CD14-positive monocyte (primary cell): ENCODE measurements at regions not wholly inside any gene's neighbourhood (a gene's known extent, or its start where the extent isn't known, plus 50 kb on each side); places are given as distances from the start of the nearest gene placed in this dataset.

Source experiments
- DNase-seq, 3 donors: peaks; one replicate each; pipeline ENCODE4 v3.0.0-alpha.2; 2011 to 2022
- H2AFZ ChIP-seq: 2 replicates; pipeline ENCODE4 v1.6.0; 2012; ENCODE audit warnings: mild to moderate bottlenecking, low read depth, low read length, inconsistent platforms; ENCODE audit not compliant: insufficient read depth, poor library complexity, severe bottlenecking
- H3K27ac ChIP-seq, 2 donors: 1 replicate in 1 of 2; 2 replicates in 1 of 2; pipeline ENCODE4 v1.5.1; 2012 to 2013; ENCODE audit warnings: low read length in 2 of 2, control low read depth in 1 of 2, inconsistent platforms in 1 of 2, low read depth in 1 of 2, mild to moderate bottlenecking in 1 of 2
- H3K27me3 ChIP-seq, 2 donors: one replicate each; pipeline versions ENCODE4 v1.6.0 to v1.6.1; 2011 to 2013; ENCODE audit warnings: low read length in 2 of 2; ENCODE audit not compliant: control insufficient read depth in 2 of 2, insufficient read depth in 2 of 2
- H3K36me3 ChIP-seq, 2 donors: replicated peaks in 1 of 2; 1 replicate in 1 of 2; 2 replicates in 1 of 2; pipeline versions ENCODE4 v1.5.1 to v1.6.1; 2012 to 2013; ENCODE audit warnings: low read length in 2 of 2, control low read depth in 1 of 2, inconsistent platforms in 1 of 2, mild to moderate bottlenecking in 1 of 2; ENCODE audit not compliant: insufficient read depth in 2 of 2, control insufficient read depth in 1 of 2
- H3K4me1 ChIP-seq, 2 donors: 1 replicate in 1 of 2; 2 replicates in 1 of 2; pipeline versions ENCODE4 v1.5.1 to v1.6.1; 2012 to 2013; ENCODE audit warnings: low read length in 2 of 2, control low read depth in 1 of 2, inconsistent platforms in 1 of 2, mild to moderate bottlenecking in 1 of 2, moderate library complexity in 1 of 2; ENCODE audit not compliant: insufficient read depth in 2 of 2, control insufficient read depth in 1 of 2
- H3K4me2 ChIP-seq: replicated peaks from 2 replicates; pipeline ENCODE3; 2012; ENCODE audit warnings: low read length, moderate library complexity, mild to moderate bottlenecking; ENCODE audit not compliant: poor library complexity, severe bottlenecking; ENCODE audit errors: extremely low read depth
- H3K4me3 ChIP-seq, 3 experiments: fragments of 200-600 bp in 1 of 3; sonication (generic) in 1 of 3; replicated peaks in 1 of 3; 1 replicate in 2 of 3; 2 replicates in 1 of 3; pipeline ENCODE4 v1.5.1; 2011 to 2013; ENCODE audit warnings: low read length in 3 of 3, mild to moderate bottlenecking in 3 of 3, control low read depth in 2 of 3, low read depth in 2 of 3, inconsistent platforms in 1 of 3, moderate library complexity in 1 of 3
- H3K79me2 ChIP-seq: 2 replicates; pipeline ENCODE4 v1.6.0; 2012; ENCODE audit warnings: mild to moderate bottlenecking, control low read depth, inconsistent platforms, low read length, moderate library complexity; ENCODE audit not compliant: insufficient read depth
- H3K9ac ChIP-seq: 2 replicates; pipeline ENCODE4 v1.6.0; 2017; ENCODE audit warnings: low read length, mild to moderate bottlenecking; ENCODE audit not compliant: insufficient read depth, poor library complexity, severe bottlenecking
- H3K9me3 ChIP-seq, 2 donors: replicated peaks in 1 of 2; 1 replicate in 1 of 2; 2 replicates in 1 of 2; pipeline versions ENCODE4 v1.5.1 to v1.6.1; 2012 to 2013; ENCODE audit warnings: low read length in 2 of 2, control low read depth in 1 of 2; ENCODE audit not compliant: control insufficient read depth in 1 of 2, insufficient read depth in 1 of 2
- H4K20me1 ChIP-seq: 2 replicates; pipeline ENCODE4 v1.6.0; 2012; ENCODE audit warnings: mild to moderate bottlenecking, low read length, control low read depth, moderate library complexity; ENCODE audit not compliant: insufficient read depth
- H3K27ac Mint-ChIP-seq, 7 donors: one replicate each; pipeline ENCODE4 v1.8.0; 2020; ENCODE audit warnings: mild to moderate bottlenecking in 7 of 7, mixed read lengths in 7 of 7, moderate library complexity in 6 of 7, inconsistent platforms in 2 of 7
- H3K27me3 Mint-ChIP-seq, 3 donors: one replicate each; pipeline ENCODE4 v1.8.0; 2021 to 2022; ENCODE audit warnings: low read depth in 3 of 3, mild to moderate bottlenecking in 3 of 3, mixed read lengths in 3 of 3, moderate library complexity in 3 of 3, inconsistent platforms in 1 of 3
- H3K36me3 Mint-ChIP-seq, 2 donors: one replicate each; pipeline ENCODE4 v1.8.0; 2020; ENCODE audit warnings: mixed read lengths in 2 of 2, inconsistent platforms in 1 of 2, mild to moderate bottlenecking in 1 of 2
- H3K4me1 Mint-ChIP-seq: one replicate; pipeline ENCODE4 v1.8.0; 2020; ENCODE audit warnings: mild to moderate bottlenecking, mixed read lengths
- H3K4me3 Mint-ChIP-seq, 2 donors: one replicate each; pipeline ENCODE4 v1.8.0; 2020; ENCODE audit warnings: mild to moderate bottlenecking in 2 of 2, mixed read lengths in 2 of 2, moderate library complexity in 1 of 2
- H3K9me3 Mint-ChIP-seq, 7 donors: one replicate each; pipeline ENCODE4 v1.8.0; 2020 to 2022; ENCODE audit warnings: mixed read lengths in 7 of 7, mild to moderate bottlenecking in 6 of 7, moderate library complexity in 6 of 7, inconsistent platforms in 2 of 7
- WGBS: methylation state at CpG from one replicate; pipeline ENCODE4 v1.1.5; 2013; ENCODE audit warnings: missing lambda C conversion rate; ENCODE audit not compliant: insufficient coverage; 5-methylcytosine and 5-hydroxymethylcytosine counted together
- intact Hi-C, 2 donors: fragments of 100-400 bp; cut with micrococcal nuclease; formaldehyde crosslinking; loops; one replicate each; pipeline versions ENCODE4 v1.15.0 to v1.15.1; 2023
- TF ChIP-seq, protein P1 (sequence below): fragments of 200-600 bp; IDR thresholded peaks from one replicate; pipeline ENCODE4 v1.8.0; 2022; ENCODE audit warnings: antibody characterized with exemption, mild to moderate bottlenecking

DNA sequence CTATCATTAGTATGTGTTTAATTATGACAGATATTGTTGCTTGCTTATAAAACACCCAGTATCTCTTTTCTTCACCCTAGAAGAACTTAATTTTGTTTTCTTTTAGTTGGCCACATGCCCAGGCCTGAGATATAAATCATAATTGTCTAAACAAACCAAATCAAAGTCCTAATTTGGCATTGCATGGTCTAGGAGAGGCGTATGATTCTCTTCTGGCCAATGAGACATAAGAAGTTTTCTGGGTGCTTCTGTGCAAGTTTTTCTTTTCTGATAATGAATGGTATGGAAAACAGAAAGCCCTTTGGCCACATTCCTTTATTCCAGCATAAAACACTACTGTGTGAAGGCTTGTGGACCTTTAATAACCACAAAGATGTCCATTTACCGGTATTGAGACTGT lies 192.9 kb upstream of the CTSO start:
- H3K36me3 Mint-ChIP-seq: no peaks in the 10 kb centered on the region
- no peak overlapping the region for H3K9ac ChIP-seq
- no peaks in the 10 kb centered on the region for H3K79me2 ChIP-seq
- no peak overlapping the region for H3K27ac ChIP-seq
- no peaks in the 10 kb centered on the region for H3K4me1 ChIP-seq
- H3K4me3 Mint-ChIP-seq: no peak overlapping the region
- peaks cover 0 to 2% (median 0%) of the 10 kb centered on the region in 3 donors for H3K27me3 Mint-ChIP-seq
- no peaks in the 10 kb centered on the region for H4K20me1 ChIP-seq
- no peak overlapping the region for H3K4me3 ChIP-seq
- DNase-seq: no peak
- no peaks in the 10 kb centered on the region for H3K27me3 ChIP-seq
- no CpG with 5 or more reads among the region's 2 CpGs for WGBS
- H3K4me2 ChIP-seq: no peak overlapping the region
- TF ChIP-seq, protein P1, sequence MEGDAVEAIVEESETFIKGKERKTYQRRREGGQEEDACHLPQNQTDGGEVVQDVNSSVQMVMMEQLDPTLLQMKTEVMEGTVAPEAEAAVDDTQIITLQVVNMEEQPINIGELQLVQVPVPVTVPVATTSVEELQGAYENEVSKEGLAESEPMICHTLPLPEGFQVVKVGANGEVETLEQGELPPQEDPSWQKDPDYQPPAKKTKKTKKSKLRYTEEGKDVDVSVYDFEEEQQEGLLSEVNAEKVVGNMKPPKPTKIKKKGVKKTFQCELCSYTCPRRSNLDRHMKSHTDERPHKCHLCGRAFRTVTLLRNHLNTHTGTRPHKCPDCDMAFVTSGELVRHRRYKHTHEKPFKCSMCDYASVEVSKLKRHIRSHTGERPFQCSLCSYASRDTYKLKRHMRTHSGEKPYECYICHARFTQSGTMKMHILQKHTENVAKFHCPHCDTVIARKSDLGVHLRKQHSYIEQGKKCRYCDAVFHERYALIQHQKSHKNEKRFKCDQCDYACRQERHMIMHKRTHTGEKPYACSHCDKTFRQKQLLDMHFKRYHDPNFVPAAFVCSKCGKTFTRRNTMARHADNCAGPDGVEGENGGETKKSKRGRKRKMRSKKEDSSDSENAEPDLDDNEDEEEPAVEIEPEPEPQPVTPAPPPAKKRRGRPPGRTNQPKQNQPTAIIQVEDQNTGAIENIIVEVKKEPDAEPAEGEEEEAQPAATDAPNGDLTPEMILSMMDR: no peak
- H2AFZ ChIP-seq: no peak overlapping the region
- no peaks in the 10 kb centered on the region for H3K9me3 ChIP-seq
- H3K4me1 Mint-ChIP-seq: no peaks in the 10 kb centered on the region
- no peaks in the 10 kb centered on the region for H3K36me3 ChIP-seq
- H3K9me3 Mint-ChIP-seq: peaks cover 0 to 3% (median 0%) of the 10 kb centered on the region in 7 donors
- H3K27ac Mint-ChIP-seq: no peak overlapping the region
- intact Hi-C loops: no loop called here

DNA sequence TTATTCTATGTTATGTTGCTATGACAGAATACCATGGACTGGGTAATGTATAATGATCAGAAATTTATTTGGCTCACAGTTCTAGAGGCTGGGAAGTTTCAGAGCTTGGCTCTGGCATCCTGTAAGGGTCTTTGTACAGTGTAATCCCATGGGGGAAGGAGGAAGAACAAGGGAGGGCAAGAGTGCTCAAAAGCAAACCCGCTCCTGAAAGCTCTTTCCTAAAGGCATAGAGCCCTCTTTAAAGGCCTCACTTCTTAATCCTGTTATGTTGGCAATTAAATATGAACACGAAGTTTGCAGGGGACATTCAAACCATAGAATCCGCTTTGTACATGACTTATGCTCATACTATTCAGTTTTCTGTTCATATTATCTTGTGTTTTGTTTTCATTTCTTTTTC lies 191.3 kb upstream of the CTSO start:
- Mint-ChIP-seq H3K36me3 (no peaks in the 10 kb centered on the region), H3K4me1 (no peaks in the 10 kb centered on the region), H3K4me3 (no peak overlapping the region), H3K9me3 (peaks cover 0 to 2% (median 0%) of the 10 kb centered on the region in 7 donors), H3K27ac (no peak overlapping the region), H3K27me3 (peaks cover 0 to 2% (median 0%) of the 10 kb centered on the region in 3 donors)
- no peaks in the 10 kb centered on the region for H3K9me3 ChIP-seq
- H3K36me3 ChIP-seq: no peaks in the 10 kb centered on the region
- no peaks in the 10 kb centered on the region for H3K4me1 ChIP-seq
- no peak overlapping the region for H3K27ac ChIP-seq
- H3K4me3 ChIP-seq: no peak overlapping the region
- TF ChIP-seq, protein P1: no peak
- DNase-seq: no peak
- no peak overlapping the region for H3K4me2 ChIP-seq
- no peaks in the 10 kb centered on the region for H4K20me1 ChIP-seq
- H3K9ac ChIP-seq: no peak overlapping the region
- H2AFZ ChIP-seq: no peak overlapping the region
- intact Hi-C loops: no loop called here
- H3K27me3 ChIP-seq: no peaks in the 10 kb centered on the region
- H3K79me2 ChIP-seq: no peaks in the 10 kb centered on the region
- no CpG with 5 or more reads among the region's 3 CpGs for WGBS
